Kidney (tissue), 13 donors: ENCODE measurements at regions not wholly inside any gene's neighbourhood (a gene's known extent, or its start where the extent isn't known, plus 50 kb on each side); places are given as distances from the start of the nearest gene placed in this dataset.

Source experiments
- DNase-seq, 5 donors: peaks; one replicate each; pipeline ENCODE4 v3.0.0-alpha.2; 2013 to 2020
- FAIRE-seq: peaks from 2 replicates; lab custom pipeline; 2012; peaks lifted over from hg19 to GRCh38; lab: Jason Lieb, UNC
- H3K27ac ChIP-seq, 2 donors: one replicate each; pipeline ENCODE4 v1.7.0; 2013; ENCODE audit warnings: low read depth in 2 of 2, low read length in 2 of 2, inconsistent platforms in 1 of 2
- H3K27me3 ChIP-seq: one replicate; pipeline ENCODE4 v1.7.1; 2013; ENCODE audit warnings: low read length, inconsistent platforms; ENCODE audit not compliant: control insufficient read depth, insufficient read depth
- H3K36me3 ChIP-seq, 3 donors: one replicate each; pipeline versions ENCODE4 v1.7.0 to v1.7.1; 2013; ENCODE audit warnings: low read length in 3 of 3, control low read depth in 1 of 3, inconsistent platforms in 1 of 3; ENCODE audit not compliant: insufficient read depth in 3 of 3, control insufficient read depth in 2 of 3
- H3K4me1 ChIP-seq, 3 donors: one replicate each; pipeline versions ENCODE4 v1.7.0 to v1.7.1; 2013; ENCODE audit warnings: low read length in 3 of 3, inconsistent platforms in 1 of 3, low read depth in 1 of 3; ENCODE audit not compliant: control insufficient read depth in 2 of 3, insufficient read depth in 2 of 3
- H3K4me3 ChIP-seq, 3 donors: one replicate each; pipeline versions ENCODE4 v1.7.0 to v1.8.1; 2013; ENCODE audit warnings: low read length in 3 of 3, control low read depth in 1 of 3, inconsistent platforms in 1 of 3
- H3K9ac ChIP-seq, 3 donors: one replicate each; pipeline versions ENCODE4 v1.7.0 to v1.7.1; 2013; ENCODE audit warnings: low read length in 3 of 3, control low read depth in 1 of 3, inconsistent platforms in 1 of 3
- H3K9me3 ChIP-seq, 3 donors: one replicate each; pipeline versions ENCODE4 v1.7.0 to v1.7.1; 2013; ENCODE audit warnings: low read length in 3 of 3, control low read depth in 1 of 3, inconsistent platforms in 1 of 3; ENCODE audit not compliant: control insufficient read depth in 2 of 3, insufficient read depth in 1 of 3
- intact Hi-C: fragments of 100-400 bp; cut with DNase I; formaldehyde crosslinking; loops from one replicate; pipeline ENCODE4 v1.11.1; 2022
- TF ChIP-seq, protein P1 (sequence below): IDR thresholded peaks from 3 replicates; pipeline ENCODE4 v1.5.1; 2012; ENCODE audit warnings: mild to moderate bottlenecking, moderate library complexity, borderline replicate concordance; ENCODE audit not compliant: insufficient read depth; ENCODE audit errors: extremely low read depth
- donor health status: control.
- donor health status: control.
- donor health status: control.
- donor health status: control.
- donor health status: control.
- donor health status: DM: yes; HTN: yes; CAD: no.
- donor health status: Normal renal cell carcinoma (clear cell type).

DNA sequence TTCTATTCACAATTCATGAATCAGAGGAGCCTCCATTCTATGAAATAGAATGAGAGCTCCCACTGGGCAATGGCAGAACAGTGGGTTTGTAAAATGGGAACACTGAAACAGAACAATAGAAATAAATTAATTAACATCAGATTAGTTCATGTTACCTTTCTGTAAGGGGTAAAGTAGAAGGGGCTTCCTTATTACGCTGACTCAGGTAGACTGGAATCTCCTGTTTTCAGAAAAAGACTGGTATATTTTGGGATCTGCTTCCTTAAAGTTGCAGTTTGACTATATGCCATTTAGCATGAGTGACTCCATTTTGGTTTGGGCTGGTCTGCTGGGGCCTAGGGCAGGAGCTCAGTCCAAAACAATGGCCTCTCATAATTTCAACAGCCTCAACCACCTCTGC is 52.8 kb upstream of the ZFAND3 start:
- H3K9ac ChIP-seq = no peak overlapping the region
- FAIRE-seq = no peak
- H3K4me1 ChIP-seq = peaks cover 0 to 3% (median 2%) of the 10 kb centered on the region in 3 donors
- H3K27ac ChIP-seq = no peak overlapping the region
- H3K4me3 ChIP-seq = no peak overlapping the region
- H3K36me3 ChIP-seq = no peaks in the 10 kb centered on the region
- TF ChIP-seq, protein P1, sequence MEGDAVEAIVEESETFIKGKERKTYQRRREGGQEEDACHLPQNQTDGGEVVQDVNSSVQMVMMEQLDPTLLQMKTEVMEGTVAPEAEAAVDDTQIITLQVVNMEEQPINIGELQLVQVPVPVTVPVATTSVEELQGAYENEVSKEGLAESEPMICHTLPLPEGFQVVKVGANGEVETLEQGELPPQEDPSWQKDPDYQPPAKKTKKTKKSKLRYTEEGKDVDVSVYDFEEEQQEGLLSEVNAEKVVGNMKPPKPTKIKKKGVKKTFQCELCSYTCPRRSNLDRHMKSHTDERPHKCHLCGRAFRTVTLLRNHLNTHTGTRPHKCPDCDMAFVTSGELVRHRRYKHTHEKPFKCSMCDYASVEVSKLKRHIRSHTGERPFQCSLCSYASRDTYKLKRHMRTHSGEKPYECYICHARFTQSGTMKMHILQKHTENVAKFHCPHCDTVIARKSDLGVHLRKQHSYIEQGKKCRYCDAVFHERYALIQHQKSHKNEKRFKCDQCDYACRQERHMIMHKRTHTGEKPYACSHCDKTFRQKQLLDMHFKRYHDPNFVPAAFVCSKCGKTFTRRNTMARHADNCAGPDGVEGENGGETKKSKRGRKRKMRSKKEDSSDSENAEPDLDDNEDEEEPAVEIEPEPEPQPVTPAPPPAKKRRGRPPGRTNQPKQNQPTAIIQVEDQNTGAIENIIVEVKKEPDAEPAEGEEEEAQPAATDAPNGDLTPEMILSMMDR = no peak
- no peaks in the 10 kb centered on the region for H3K9me3 ChIP-seq
- DNase-seq = no peak
- H3K27me3 ChIP-seq = no peaks in the 10 kb centered on the region
- intact Hi-C loops = no loop called here

DNA sequence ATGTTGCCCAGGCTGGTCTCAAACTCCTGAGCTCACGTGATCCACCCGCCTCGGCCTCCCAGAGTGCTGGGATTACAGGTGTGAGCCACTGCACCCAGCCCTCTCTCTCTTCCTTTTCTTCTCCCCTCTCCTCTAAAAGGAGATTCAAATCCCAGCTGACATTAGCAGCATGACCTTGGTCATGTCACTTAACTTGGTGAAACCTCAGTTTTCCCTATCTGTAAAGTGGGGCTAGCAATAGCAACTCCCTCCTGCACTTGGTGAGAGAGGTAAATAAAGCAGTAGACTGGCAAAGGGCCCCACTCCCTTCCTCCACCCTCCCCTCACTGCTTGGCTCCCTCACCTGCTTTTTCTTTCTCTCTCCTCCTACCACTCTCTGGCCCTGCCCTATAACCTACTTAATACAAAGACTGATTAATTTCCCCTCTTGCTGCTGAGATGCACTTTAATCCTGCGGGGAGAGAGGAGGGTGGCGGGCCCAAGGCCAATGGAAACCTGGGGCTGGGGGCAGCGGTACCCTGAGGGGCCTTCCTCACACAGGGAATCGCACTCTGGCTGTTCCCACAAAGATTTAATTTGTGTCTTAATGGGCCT is 54.2 kb upstream of the ZFAND3 start:
- H3K36me3 ChIP-seq = no peaks in the 10 kb centered on the region
- DNase-seq = peak in 2 of 5 donors; percentile 19 to 53
- H3K27ac ChIP-seq = peak overlapping the region; percentile 48 to 85
- H3K9me3 ChIP-seq = no peaks in the 10 kb centered on the region
- intact Hi-C loops = no loop called here
- no peaks in the 10 kb centered on the region for H3K27me3 ChIP-seq
- H3K4me1 ChIP-seq = peaks cover 0 to 3% (median 3%) of the 10 kb centered on the region in 3 donors
- peak overlapping the region in 1 of 3 donors; percentile 40 for H3K9ac ChIP-seq
- no peak for FAIRE-seq
- TF ChIP-seq, protein P1 = no peak
- H3K4me3 ChIP-seq = no peak overlapping the region

DNA sequence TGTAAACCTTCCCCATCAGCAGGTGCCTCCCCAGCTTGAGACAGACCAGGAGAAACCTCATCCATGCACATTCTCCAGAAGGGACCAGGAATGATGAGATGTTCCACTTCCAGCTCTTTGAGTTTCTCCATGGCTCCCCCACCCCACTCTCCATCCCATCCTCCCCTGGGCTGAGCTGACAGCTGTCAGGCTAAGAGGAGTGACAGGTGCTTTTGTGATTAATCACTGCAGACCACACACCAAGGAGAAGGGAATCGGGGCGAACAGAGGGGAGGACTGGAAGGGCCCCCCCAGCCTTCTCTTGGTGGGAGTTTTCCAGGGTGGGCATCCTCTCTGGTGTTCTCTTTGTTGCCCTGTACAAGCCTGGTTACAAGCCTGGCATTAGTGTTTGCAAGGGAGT is 56.1 kb upstream of the ZFAND3 start:
- H3K9ac ChIP-seq = no peak overlapping the region
- H3K27ac ChIP-seq = no peak overlapping the region
- H3K9me3 ChIP-seq = no peaks in the 10 kb centered on the region
- TF ChIP-seq, protein P1 = no peak
- FAIRE-seq (no peak), DNase-seq (no peak)
- intact Hi-C loops = no loop called here
- no peaks in the 10 kb centered on the region for H3K36me3 ChIP-seq
- no peaks in the 10 kb centered on the region for H3K27me3 ChIP-seq
- peak overlapping the region in 1 of 3 donors; percentile 47 for H3K4me3 ChIP-seq
- H3K4me1 ChIP-seq = peaks cover 0 to 3% (median 3%) of the 10 kb centered on the region in 3 donors
